Karpas-422 (cell line): ENCODE measurements at regions not wholly inside any gene's neighbourhood (a gene's known extent, or its start where the extent isn't known, plus 50 kb on each side); places are given as distances from the start of the nearest gene placed in this dataset.

ENCODE experiments used
- DNase-seq: peaks from one replicate; pipeline ENCODE4 v3.0.0-alpha.2; 2015
- H2AFZ ChIP-seq: fragments of 200-600 bp; sonication (generic); 2 replicates; pipeline ENCODE4 v1.6.1; 2014; ENCODE audit warnings: antibody characterized with exemption, low read length, mixed read lengths
- H3K27ac ChIP-seq: fragments of 200-600 bp; sonication (generic); 2 replicates; pipeline ENCODE4 v1.5.1; 2014; ENCODE audit warnings: mild to moderate bottlenecking, low read length, moderate library complexity
- H3K27me3 ChIP-seq: fragments of 200-600 bp; sonication (generic); 2 replicates; pipeline ENCODE4 v1.6.1; 2014; ENCODE audit warnings: low read length, mixed read lengths
- H3K36me3 ChIP-seq: fragments of 200-600 bp; sonication (generic); 2 replicates; pipeline ENCODE4 v1.6.1; 2014; ENCODE audit warnings: low read length, mixed read lengths; ENCODE audit not compliant: insufficient read depth
- H3K4me1 ChIP-seq: fragments of 200-600 bp; sonication (generic); 2 replicates; pipeline ENCODE4 v1.6.1; 2014; ENCODE audit warnings: mild to moderate bottlenecking, low read length, mixed read lengths
- H3K4me2 ChIP-seq: fragments of 200-600 bp; sonication (generic); 2 replicates; pipeline ENCODE4 v1.6.1; 2014; ENCODE audit warnings: low read length, low read depth, mild to moderate bottlenecking; ENCODE audit not compliant: poor library complexity, severe bottlenecking
- H3K4me3 ChIP-seq: fragments of 200-600 bp; sonication (generic); 2 replicates; pipeline ENCODE4 v1.5.1; 2014; ENCODE audit warnings: mild to moderate bottlenecking, antibody characterized with exemption, low read length, mixed read lengths
- H3K79me2 ChIP-seq: fragments of 200-600 bp; sonication (generic); 2 replicates; pipeline ENCODE4 v1.6.1; 2014; ENCODE audit warnings: mild to moderate bottlenecking, low read length, mixed read lengths
- H3K9ac ChIP-seq: fragments of 200-600 bp; sonication (generic); 2 replicates; pipeline ENCODE4 v1.6.0; 2014; ENCODE audit warnings: low read length
- H3K9me2 ChIP-seq: fragments of 200-600 bp; sonication (generic), shearing (Covaris generic); replicated peaks from 2 replicates; pipeline ENCODE4 v1.6.0; 2014; ENCODE audit warnings: mild to moderate bottlenecking, low read length, moderate library complexity; ENCODE audit not compliant: insufficient read depth
- H3K9me3 ChIP-seq: fragments of 300-700, 200-600 bp; sonication (generic); 2 replicates; pipeline ENCODE4 v1.6.1; 2014; ENCODE audit warnings: low read length, mixed read lengths
- H4K20me1 ChIP-seq: fragments of 200-600 bp; sonication (generic); 2 replicates; pipeline ENCODE4 v1.6.1; 2014; ENCODE audit warnings: mild to moderate bottlenecking, antibody characterized with exemption, low read length, low read depth; ENCODE audit not compliant: insufficient read depth

- peak overlapping the region; percentile 5 for H3K4me2 ChIP-seq
- DNase-seq, result no peak
- no peaks in the 10 kb centered on the region for H3K9me3 ChIP-seq
- no peak overlapping the region for H3K9ac ChIP-seq
- no peaks in the 10 kb centered on the region for H3K27me3 ChIP-seq
- H2AFZ ChIP-seq, result no peak overlapping the region
- no peaks in the 10 kb centered on the region for H3K9me2 ChIP-seq
- H3K4me1 ChIP-seq, result no peaks in the 10 kb centered on the region
- H3K27ac ChIP-seq, result no peak overlapping the region
- no peaks in the 10 kb centered on the region for H3K79me2 ChIP-seq
- H3K4me3 ChIP-seq, result no peak overlapping the region
- H4K20me1 ChIP-seq, result no peaks in the 10 kb centered on the region
- no peaks in the 10 kb centered on the region for H3K36me3 ChIP-seq
These were observed 853.4 kb downstream of the IGSF11 start for GRCh38 chr3:118181274-118181673.

DNA sequence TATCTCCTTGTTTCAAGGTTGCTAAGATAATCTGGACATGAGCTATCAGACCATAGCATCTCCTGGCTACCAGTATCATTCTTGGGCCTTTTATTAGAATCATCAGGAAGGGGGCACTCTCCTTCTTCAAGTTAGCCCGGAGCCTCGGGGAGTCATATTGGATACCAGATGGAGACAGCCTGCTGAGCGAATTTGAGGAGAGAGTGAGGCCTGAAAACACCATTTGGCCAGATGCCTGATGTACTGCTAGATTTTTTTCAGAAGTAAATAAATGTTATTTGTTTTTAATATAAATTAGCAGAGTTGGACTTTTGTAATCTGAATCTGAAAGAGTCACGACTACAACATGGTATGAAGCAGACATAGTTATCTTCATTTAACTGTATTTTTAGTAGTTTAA, 848.6 kb downstream of the IGSF11 start:
- DNase-seq, result no peak
- Histone ChIP-seq H3K9me2 (no peaks in the 10 kb centered on the region), H2AFZ (no peak overlapping the region), H3K79me2 (no peaks in the 10 kb centered on the region), H3K4me2 (no peak overlapping the region), H3K27me3 (no peaks in the 10 kb centered on the region), H3K4me1 (no peaks in the 10 kb centered on the region), H4K20me1 (no peaks in the 10 kb centered on the region), H3K9me3 (no peaks in the 10 kb centered on the region; the same call in 1 of the 2 replicates), H3K36me3 (no peaks in the 10 kb centered on the region), H3K27ac (no peak overlapping the region), H3K4me3 (no peak overlapping the region), H3K9ac (no peak overlapping the region)

DNA sequence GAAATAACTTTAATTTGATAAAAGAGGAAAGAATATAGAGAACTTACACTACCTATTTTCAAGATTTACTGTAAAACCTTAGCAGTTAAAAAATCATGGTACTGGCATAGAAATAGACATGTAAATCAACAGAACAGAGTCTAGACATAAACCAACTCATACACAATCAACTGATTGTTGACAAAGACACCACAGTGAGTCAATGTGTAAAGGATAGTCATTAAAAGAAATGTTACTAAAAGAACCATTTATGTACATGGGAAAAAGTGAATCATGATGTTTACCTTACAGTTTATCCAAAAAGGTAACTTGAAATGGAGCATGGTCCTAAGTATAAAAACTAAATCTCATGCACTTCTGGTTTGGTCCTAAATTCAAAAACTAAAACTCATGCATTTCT, 847.4 kb downstream of the IGSF11 start:
- Histone ChIP-seq H3K4me3 (no peak overlapping the region), H3K79me2 (no peaks in the 10 kb centered on the region), H3K9ac (no peak overlapping the region), H2AFZ (no peak overlapping the region), H3K4me2 (no peak overlapping the region), H3K4me1 (no peaks in the 10 kb centered on the region), H4K20me1 (no peaks in the 10 kb centered on the region), H3K9me2 (no peaks in the 10 kb centered on the region), H3K36me3 (no peaks in the 10 kb centered on the region), H3K27me3 (no peaks in the 10 kb centered on the region), H3K9me3 (no peaks in the 10 kb centered on the region; the same call in 1 of the 2 replicates), H3K27ac (no peak overlapping the region)
- no peak for DNase-seq

DNA sequence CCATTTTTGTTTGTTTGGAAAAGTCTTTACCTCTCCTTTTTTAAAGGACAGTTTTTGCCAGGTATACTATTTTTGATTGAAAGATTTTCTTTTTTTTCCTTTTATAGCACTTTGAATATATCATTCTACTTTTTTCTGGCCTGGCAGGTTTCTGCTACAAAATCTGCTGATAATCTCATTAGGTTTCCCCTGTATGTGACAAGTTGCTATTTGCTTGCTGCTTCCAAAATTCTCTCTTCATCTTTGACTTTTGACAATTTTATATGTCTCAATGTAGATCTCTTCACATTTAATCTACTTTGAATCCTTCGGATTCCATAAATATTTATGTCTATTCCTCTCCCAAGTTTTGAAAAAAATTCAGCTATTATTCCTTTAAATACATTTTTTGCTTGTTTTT, 838.5 kb downstream of the IGSF11 start:
- Histone ChIP-seq H3K36me3 (no peaks in the 10 kb centered on the region), H3K79me2 (no peaks in the 10 kb centered on the region), H2AFZ (no peak overlapping the region), H3K4me2 (no peak overlapping the region), H3K9me3 (peaks cover 12% of the 10 kb centered on the region; the same call in 1 of the 2 replicates), H3K27ac (no peak overlapping the region), H4K20me1 (no peaks in the 10 kb centered on the region), H3K27me3 (no peaks in the 10 kb centered on the region), H3K9ac (no peak overlapping the region), H3K4me3 (no peak overlapping the region), H3K4me1 (no peaks in the 10 kb centered on the region), H3K9me2 (no peaks in the 10 kb centered on the region)
- no peak for DNase-seq

- no peak for DNase-seq
- H3K4me3 ChIP-seq, result no peak overlapping the region
- H3K9ac ChIP-seq, result no peak overlapping the region
- no peaks in the 10 kb centered on the region for H3K4me1 ChIP-seq
- no peak overlapping the region for H2AFZ ChIP-seq
- peaks cover 16% of the 10 kb centered on the region; the same call in 1 of the 2 replicates for H3K9me3 ChIP-seq
- no peaks in the 10 kb centered on the region for H3K9me2 ChIP-seq
- no peak overlapping the region for H3K27ac ChIP-seq
- no peaks in the 10 kb centered on the region for H3K27me3 ChIP-seq
- H3K79me2 ChIP-seq, result no peaks in the 10 kb centered on the region
- H4K20me1 ChIP-seq, result no peaks in the 10 kb centered on the region
- H3K36me3 ChIP-seq, result no peaks in the 10 kb centered on the region
- H3K4me2 ChIP-seq, result no peak overlapping the region
These were observed 835.6 kb downstream of the IGSF11 start for GRCh38 chr3:118199044-118199443.

GRCh38 chr3:118204052-118204656, 830.5 kb downstream of the IGSF11 start:
- Histone ChIP-seq H3K27me3 (no peaks in the 10 kb centered on the region), H2AFZ (no peak overlapping the region), H3K79me2 (no peaks in the 10 kb centered on the region), H3K27ac (no peak overlapping the region), H4K20me1 (no peaks in the 10 kb centered on the region), H3K4me1 (no peaks in the 10 kb centered on the region), H3K9me3 (peaks cover 4% of the 10 kb centered on the region; the same call in 1 of the 2 replicates), H3K4me2 (no peak overlapping the region), H3K9me2 (no peaks in the 10 kb centered on the region), H3K4me3 (no peak overlapping the region), H3K36me3 (no peaks in the 10 kb centered on the region), H3K9ac (no peak overlapping the region)
- no peak for DNase-seq

- Histone ChIP-seq H3K4me2 (no peak overlapping the region), H3K36me3 (no peaks in the 10 kb centered on the region), H4K20me1 (no peaks in the 10 kb centered on the region), H3K79me2 (no peaks in the 10 kb centered on the region), H3K4me3 (no peak overlapping the region), H3K27me3 (no peaks in the 10 kb centered on the region), H3K9me2 (no peaks in the 10 kb centered on the region), H3K9ac (no peak overlapping the region), H3K27ac (no peak overlapping the region), H3K4me1 (no peaks in the 10 kb centered on the region), H2AFZ (no peak overlapping the region), H3K9me3 (no peaks in the 10 kb centered on the region)
- no peak for DNase-seq
These were observed 827.4 kb downstream of the IGSF11 start for GRCh38 chr3:118207271-118207670.

GRCh38 chr3:118208642-118209041, 826.0 kb downstream of the IGSF11 start:
- Histone ChIP-seq H3K36me3 (no peaks in the 10 kb centered on the region), H3K27ac (no peak overlapping the region), H3K4me2 (no peak overlapping the region), H4K20me1 (no peaks in the 10 kb centered on the region), H3K4me3 (no peak overlapping the region), H3K79me2 (no peaks in the 10 kb centered on the region), H3K9me2 (no peaks in the 10 kb centered on the region), H3K27me3 (no peaks in the 10 kb centered on the region), H3K9me3 (no peaks in the 10 kb centered on the region), H2AFZ (no peak overlapping the region), H3K4me1 (no peaks in the 10 kb centered on the region), H3K9ac (no peak overlapping the region)
- DNase-seq, result no peak
